ENCODE measurements at regions not wholly inside any gene's neighbourhood (a gene's known extent, or its start where the extent isn't known, plus 50 kb on each side); places are given as distances from the start of the nearest gene placed in this dataset.

- no peak for DNase-seq (ENCODE audit: low read depth)
- TF ChIP-seq POLR2A (IDR thresholded peaks at IDR 0.05; ENCODE audit: extremely low read depth, insufficient read length): no peak
- TF ChIP-seq MYC (IDR thresholded peaks at IDR 0.05; ENCODE audit: low read depth, low read length): no peak
- no peak for TF ChIP-seq CTCF (IDR thresholded peaks at IDR 0.05; ENCODE audit: low read depth, low read length)
- TF ChIP-seq MAX (IDR thresholded peaks at IDR 0.05; ENCODE audit: low read depth, low read length): no peak
- no peak overlapping the region for H3K4me3 ChIP-seq (ENCODE audit: low read depth, low read length)
These were observed 58.5 kb upstream of the PDGFD start for GRCh38 chr11:104222464-104222863.

GRCh38 chr11:104221455-104221854 lies 57.5 kb upstream of the PDGFD start:
- DNase-seq (ENCODE audit: low read depth): no peak
- H3K4me3 ChIP-seq (ENCODE audit: low read depth, low read length): no peak overlapping the region
- TF ChIP-seq MYC (IDR thresholded peaks at IDR 0.05; ENCODE audit: low read depth, low read length): no peak
- TF ChIP-seq CTCF (IDR thresholded peaks at IDR 0.05; ENCODE audit: low read depth, low read length): no peak
- no peak for TF ChIP-seq MAX (IDR thresholded peaks at IDR 0.05; ENCODE audit: low read depth, low read length)
- TF ChIP-seq POLR2A (IDR thresholded peaks at IDR 0.05; ENCODE audit: extremely low read depth, insufficient read length): no peak

GRCh38 chr11:104219096-104219495 lies 55.1 kb upstream of the PDGFD start:
- no peak for DNase-seq (ENCODE audit: low read depth)
- no peak overlapping the region for H3K4me3 ChIP-seq (ENCODE audit: low read depth, low read length)
- TF ChIP-seq CTCF (IDR thresholded peaks at IDR 0.05; ENCODE audit: low read depth, low read length): no peak
- no peak for TF ChIP-seq MAX (IDR thresholded peaks at IDR 0.05; ENCODE audit: low read depth, low read length)
- no peak for TF ChIP-seq MYC (IDR thresholded peaks at IDR 0.05; ENCODE audit: low read depth, low read length)
- no peak for TF ChIP-seq POLR2A (IDR thresholded peaks at IDR 0.05; ENCODE audit: extremely low read depth, insufficient read length)

- no peak overlapping the region for H3K4me3 ChIP-seq (ENCODE audit: low read depth, low read length)
- no peak for TF ChIP-seq MAX (IDR thresholded peaks at IDR 0.05; ENCODE audit: low read depth, low read length)
- no peak for TF ChIP-seq MYC (IDR thresholded peaks at IDR 0.05; ENCODE audit: low read depth, low read length)
- TF ChIP-seq POLR2A (IDR thresholded peaks at IDR 0.05; ENCODE audit: extremely low read depth, insufficient read length): no peak
- TF ChIP-seq CTCF (IDR thresholded peaks at IDR 0.05; ENCODE audit: low read depth, low read length): no peak
- no peak for DNase-seq (ENCODE audit: low read depth)
These were observed 50.6 kb upstream of the PDGFD start for GRCh38 chr11:104214517-104214916.
